HEK293 (cell line): ENCODE measurements at regions not wholly inside any gene's neighbourhood (a gene's known extent, or its start where the extent isn't known, plus 50 kb on each side); places are given as distances from the start of the nearest gene placed in this dataset.

ENCODE experiments used
- CTCF ChIA-PET: fragments of 350-600 bp; formaldehyde crosslinking; extraction: SDS; loops from one replicate; lab custom pipeline; 2021; ENCODE audit warnings: antibody characterized with exemption; lab: Yijun Ruan, JAX
- POLR2A ChIA-PET: fragments of 300-600 bp; formaldehyde crosslinking; extraction: SDS; loops from one replicate; lab custom pipeline; 2020; ENCODE audit warnings: antibody characterized with exemption, inconsistent platforms; lab: Yijun Ruan, JAX
- H3K27ac ChIP-seq: fragments of 200-500 bp; sonication (Bioruptor generic); 2 replicates; pipeline ENCODE4 v1.5.1; 2014; ENCODE audit warnings: low read depth, low read length, control low read depth, inconsistent platforms; ENCODE audit errors: extremely low read depth
- H3K36me3 ChIP-seq, 2 experiments: fragments of 200-500 bp in 1 of 2; sonication (Bioruptor generic) in 1 of 2; 1 replicate in 1 of 2; 2 replicates in 1 of 2; pipeline ENCODE4 v1.5.1; 2014 to 2017; ENCODE audit warnings: inconsistent platforms in 2 of 2, low read length in 2 of 2; ENCODE audit not compliant: control insufficient read depth in 2 of 2, insufficient read depth in 1 of 2
- H3K4me1 ChIP-seq: fragments of 200-500 bp; sonication (Bioruptor generic); 2 replicates; pipeline ENCODE4 v1.5.1; 2014; ENCODE audit warnings: mild to moderate bottlenecking, low read length, inconsistent platforms; ENCODE audit not compliant: control insufficient read depth, insufficient read depth
- H3K4me3 ChIP-seq: 2 replicates; pipeline ENCODE4 v1.5.1; 2011; ENCODE audit warnings: low read depth, mild to moderate bottlenecking, control low read depth, low read length, moderate library complexity
- H3K9me3 ChIP-seq: fragments of 200-500 bp; sonication (Bioruptor generic); 2 replicates; pipeline ENCODE4 v1.5.1; 2014; ENCODE audit warnings: low read depth, low read length, inconsistent platforms; ENCODE audit not compliant: control insufficient read depth, insufficient read depth
- BCL11A ChIP-seq: fragments of 450-650 bp; formaldehyde crosslinking; IDR thresholded peaks from 2 replicates; pipeline ENCODE4 v1.5.1; 2016; ENCODE audit warnings: low read depth, missing biosample characterization, missing genetic modification characterization
- FEZF1 ChIP-seq: fragments of 450-650 bp; formaldehyde crosslinking; IDR thresholded peaks from 2 replicates; pipeline ENCODE4 v1.5.1; 2016; ENCODE audit warnings: missing biosample characterization, missing genetic modification characterization
- GLI4 ChIP-seq: fragments of 450-650 bp; formaldehyde crosslinking; IDR thresholded peaks from 2 replicates; pipeline ENCODE4 v1.5.1; 2016; ENCODE audit warnings: missing biosample characterization, missing genetic modification characterization
- HOXD13 ChIP-seq: sonication (generic); formaldehyde crosslinking; IDR thresholded peaks from 2 replicates; pipeline ENCODE4 v1.8.0; 2022; ENCODE audit warnings: missing genetic modification reagents, borderline replicate concordance
- OVOL3 ChIP-seq: fragments of 450-650 bp; formaldehyde crosslinking; IDR thresholded peaks from 2 replicates; pipeline ENCODE4 v1.5.1; 2016; ENCODE audit warnings: missing biosample characterization, missing genetic modification characterization
- PRDM1 ChIP-seq: fragments of 450-650 bp; formaldehyde crosslinking; IDR thresholded peaks from 2 replicates; pipeline ENCODE4; 2016; ENCODE audit warnings: missing biosample characterization, missing genetic modification characterization
- ZFHX2 ChIP-seq: fragments of 450-650 bp; formaldehyde crosslinking; conservative IDR thresholded peaks from 2 replicates; pipeline ENCODE4 v1.5.1; 2016; ENCODE audit warnings: missing biosample characterization, missing genetic modification characterization
- ZFP3 ChIP-seq: fragments of 450-650 bp; formaldehyde crosslinking; IDR thresholded peaks from 2 replicates; pipeline ENCODE4 v1.5.1; 2016; ENCODE audit warnings: low read depth, missing biosample characterization, missing genetic modification characterization
- ZFP37 ChIP-seq: fragments of 450-650 bp; formaldehyde crosslinking; IDR thresholded peaks from 2 replicates; pipeline ENCODE4 v1.5.1; 2016; ENCODE audit warnings: missing biosample characterization, missing genetic modification characterization
- ZNF10 ChIP-seq: fragments of 450-650 bp; formaldehyde crosslinking; IDR thresholded peaks from 2 replicates; pipeline ENCODE4 v1.5.1; 2017; ENCODE audit warnings: missing biosample characterization, missing genetic modification characterization
- ZNF140 ChIP-seq: fragments of 450-650 bp; formaldehyde crosslinking; IDR thresholded peaks from 2 replicates; pipeline ENCODE4 v1.5.1; 2016; ENCODE audit warnings: missing biosample characterization, missing genetic modification characterization
- ZNF169 ChIP-seq: fragments of 450-650 bp; formaldehyde crosslinking; IDR thresholded peaks from 2 replicates; pipeline ENCODE4 v1.5.1; 2016; ENCODE audit warnings: missing biosample characterization, missing genetic modification characterization
- ZNF175 ChIP-seq: fragments of 450-650 bp; formaldehyde crosslinking; IDR thresholded peaks from 2 replicates; pipeline ENCODE4 v1.5.1; 2016; ENCODE audit warnings: missing biosample characterization, missing genetic modification characterization
- ZNF184 ChIP-seq: fragments of 450-650 bp; IDR thresholded peaks from 2 replicates; pipeline ENCODE4 v1.5.1; 2018; ENCODE audit warnings: missing biosample characterization, mild to moderate bottlenecking, missing genetic modification characterization
- ZNF239 ChIP-seq: fragments of 450-650 bp; formaldehyde crosslinking; IDR thresholded peaks from 2 replicates; pipeline ENCODE4 v1.5.1; 2016; ENCODE audit warnings: missing biosample characterization, missing genetic modification characterization
- ZNF341 ChIP-seq: fragments of 450-650 bp; formaldehyde crosslinking; IDR thresholded peaks from 2 replicates; pipeline ENCODE4; 2016; ENCODE audit warnings: low read depth, missing biosample characterization, missing genetic modification characterization
- ZNF394 ChIP-seq: fragments of 450-650 bp; formaldehyde crosslinking; IDR thresholded peaks from 2 replicates; pipeline ENCODE4 v1.5.1; 2016; ENCODE audit warnings: missing biosample characterization, missing genetic modification characterization, mild to moderate bottlenecking, moderate library complexity, borderline replicate concordance
- ZNF416 ChIP-seq: fragments of 450-650 bp; formaldehyde crosslinking; IDR thresholded peaks from 2 replicates; pipeline ENCODE4 v1.5.1; 2016; ENCODE audit warnings: missing biosample characterization, missing genetic modification characterization
- ZNF549 ChIP-seq: fragments of 450-650 bp; IDR thresholded peaks from 2 replicates; pipeline ENCODE4 v1.5.1; 2018; ENCODE audit warnings: missing biosample characterization, missing genetic modification characterization, mild to moderate bottlenecking, inconsistent platforms, moderate library complexity
- ZNF654 ChIP-seq: fragments of 450-650 bp; formaldehyde crosslinking; IDR thresholded peaks from 2 replicates; pipeline ENCODE4 v1.5.1; 2016; ENCODE audit warnings: low read depth, missing biosample characterization, missing genetic modification characterization
- ZNF664 ChIP-seq: fragments of 450-650 bp; formaldehyde crosslinking; IDR thresholded peaks from 2 replicates; pipeline ENCODE4 v1.5.1; 2016; ENCODE audit warnings: missing biosample characterization, missing genetic modification characterization
- ZXDB ChIP-seq: fragments of 450-650 bp; formaldehyde crosslinking; IDR thresholded peaks from 2 replicates; pipeline ENCODE4 v1.5.1; 2016; ENCODE audit warnings: missing biosample characterization, missing genetic modification characterization
- TF ChIP-seq, protein P1 (sequence below): fragments of 450-650 bp; formaldehyde crosslinking; conservative IDR thresholded peaks from 2 replicates; pipeline ENCODE4 v1.5.1; 2016; ENCODE audit warnings: low read depth, missing biosample characterization, missing genetic modification characterization
- TF ChIP-seq, protein P2 (sequence below): fragments of 450-650 bp; formaldehyde crosslinking; IDR thresholded peaks from 2 replicates; pipeline ENCODE4 v1.5.1; 2017; ENCODE audit warnings: missing biosample characterization, missing genetic modification characterization
- TF ChIP-seq, protein P3 (sequence below): fragments of 450-650 bp; formaldehyde crosslinking; IDR thresholded peaks from 2 replicates; pipeline ENCODE4 v1.5.1; 2017; ENCODE audit warnings: missing biosample characterization, missing genetic modification characterization

DNA sequence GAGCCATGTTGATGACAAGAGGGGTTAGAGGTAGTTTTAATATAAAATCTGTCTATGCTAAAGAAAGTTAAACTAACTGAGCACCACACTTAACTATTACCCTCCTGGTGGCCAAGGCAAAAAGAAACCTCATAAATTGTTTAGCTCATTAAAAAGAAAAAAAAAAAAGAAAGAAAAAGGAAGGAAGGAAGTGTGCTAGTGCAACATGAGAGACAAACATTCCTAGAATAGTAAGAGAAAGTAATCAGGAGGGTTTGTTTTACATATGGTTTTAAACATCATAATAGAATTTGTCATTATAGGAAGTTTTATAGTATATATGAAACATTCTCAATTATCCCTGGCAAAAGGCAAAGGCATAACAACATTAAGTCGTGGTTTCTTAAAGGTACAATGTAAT, 152.3 kb downstream of the SNX18 start:
- Histone ChIP-seq H3K9me3 (no peaks in the 10 kb centered on the region), H3K27ac (no peak overlapping the region), H3K36me3 (no peaks in the 10 kb centered on the region), H3K4me1 (no peaks in the 10 kb centered on the region), H3K4me3 (no peak overlapping the region)
- TF ChIP-seq ZNF184 (no peak), PRDM1 (tag by site-specific recombination) (no peak), ZNF239 (no peak)
- CTCF ChIA-PET = no interaction called here
- POLR2A ChIA-PET = no interaction called here

DNA sequence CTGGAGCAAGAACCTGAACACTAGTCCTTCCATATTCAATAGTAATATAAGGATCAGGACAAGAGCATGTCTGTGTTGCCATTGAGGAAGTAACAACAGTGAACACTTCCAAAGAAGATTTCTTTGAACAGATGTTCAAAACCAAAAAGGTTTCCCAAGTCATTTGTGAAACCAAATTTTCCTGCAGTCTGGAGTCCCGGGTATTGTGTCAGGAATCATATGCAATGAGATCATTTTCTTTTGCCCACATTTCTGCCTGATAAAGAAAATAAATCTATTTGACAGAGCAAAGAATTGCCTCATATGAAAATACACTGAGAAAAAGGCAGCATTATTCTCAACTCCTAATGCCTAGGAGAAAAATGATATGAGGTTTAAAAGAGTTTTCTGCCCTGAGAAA, 151.7 kb downstream of the SNX18 start:
- ChIA-PET CTCF (no interaction called here), POLR2A (no interaction called here)
- no peaks in the 10 kb centered on the region for H3K4me1 ChIP-seq
- no peaks in the 10 kb centered on the region for H3K36me3 ChIP-seq
- no peak overlapping the region for H3K27ac ChIP-seq
- H3K9me3 ChIP-seq = no peaks in the 10 kb centered on the region
- no peak for TF ChIP-seq ZNF664 (tag by site-specific recombination)
- TF ChIP-seq ZNF549 (tag by site-specific recombination) = no peak
- TF ChIP-seq OVOL3 (tag by site-specific recombination) = no peak
- H3K4me3 ChIP-seq = no peak overlapping the region

DNA sequence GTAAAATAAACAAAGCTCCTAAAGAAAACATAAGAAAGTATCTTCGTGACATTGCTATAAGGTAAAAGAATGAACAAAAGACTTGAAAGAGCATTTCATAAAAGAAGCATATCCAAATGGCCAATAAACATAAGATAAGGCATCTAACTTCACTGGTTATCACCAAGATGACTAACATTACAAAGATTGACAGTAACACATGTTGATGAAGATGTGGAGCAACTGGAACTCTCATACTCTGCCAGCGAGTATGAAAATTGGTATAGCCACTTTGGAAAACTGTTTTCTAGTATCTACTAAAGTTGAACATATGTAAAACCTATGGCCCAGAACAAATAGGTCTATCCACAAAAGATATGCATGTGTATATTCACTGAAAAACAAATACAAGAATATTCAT, 150.5 kb downstream of the SNX18 start:
- no peaks in the 10 kb centered on the region for H3K4me1 ChIP-seq
- H3K4me3 ChIP-seq = no peak overlapping the region
- TF ChIP-seq HOXD13 (no peak), ZNF169 (no peak), ZXDB (no peak), ZFP3 (tag by site-specific recombination) (no peak), ZNF394 (tag by site-specific recombination) (no peak), ZNF175 (no peak), ZFHX2 (no peak), FEZF1 (tag by site-specific recombination) (no peak), ZNF654 (tag by site-specific recombination) (no peak), BCL11A (tag by site-specific recombination) (no peak), GLI4 (tag by site-specific recombination) (no peak), ZNF140 (no peak), ZFP37 (tag by site-specific recombination) (no peak), ZNF10 (no peak), ZNF341 (tag by site-specific recombination) (no peak), ZNF416 (tag by site-specific recombination) (no peak)
- TF ChIP-seq, protein P1, sequence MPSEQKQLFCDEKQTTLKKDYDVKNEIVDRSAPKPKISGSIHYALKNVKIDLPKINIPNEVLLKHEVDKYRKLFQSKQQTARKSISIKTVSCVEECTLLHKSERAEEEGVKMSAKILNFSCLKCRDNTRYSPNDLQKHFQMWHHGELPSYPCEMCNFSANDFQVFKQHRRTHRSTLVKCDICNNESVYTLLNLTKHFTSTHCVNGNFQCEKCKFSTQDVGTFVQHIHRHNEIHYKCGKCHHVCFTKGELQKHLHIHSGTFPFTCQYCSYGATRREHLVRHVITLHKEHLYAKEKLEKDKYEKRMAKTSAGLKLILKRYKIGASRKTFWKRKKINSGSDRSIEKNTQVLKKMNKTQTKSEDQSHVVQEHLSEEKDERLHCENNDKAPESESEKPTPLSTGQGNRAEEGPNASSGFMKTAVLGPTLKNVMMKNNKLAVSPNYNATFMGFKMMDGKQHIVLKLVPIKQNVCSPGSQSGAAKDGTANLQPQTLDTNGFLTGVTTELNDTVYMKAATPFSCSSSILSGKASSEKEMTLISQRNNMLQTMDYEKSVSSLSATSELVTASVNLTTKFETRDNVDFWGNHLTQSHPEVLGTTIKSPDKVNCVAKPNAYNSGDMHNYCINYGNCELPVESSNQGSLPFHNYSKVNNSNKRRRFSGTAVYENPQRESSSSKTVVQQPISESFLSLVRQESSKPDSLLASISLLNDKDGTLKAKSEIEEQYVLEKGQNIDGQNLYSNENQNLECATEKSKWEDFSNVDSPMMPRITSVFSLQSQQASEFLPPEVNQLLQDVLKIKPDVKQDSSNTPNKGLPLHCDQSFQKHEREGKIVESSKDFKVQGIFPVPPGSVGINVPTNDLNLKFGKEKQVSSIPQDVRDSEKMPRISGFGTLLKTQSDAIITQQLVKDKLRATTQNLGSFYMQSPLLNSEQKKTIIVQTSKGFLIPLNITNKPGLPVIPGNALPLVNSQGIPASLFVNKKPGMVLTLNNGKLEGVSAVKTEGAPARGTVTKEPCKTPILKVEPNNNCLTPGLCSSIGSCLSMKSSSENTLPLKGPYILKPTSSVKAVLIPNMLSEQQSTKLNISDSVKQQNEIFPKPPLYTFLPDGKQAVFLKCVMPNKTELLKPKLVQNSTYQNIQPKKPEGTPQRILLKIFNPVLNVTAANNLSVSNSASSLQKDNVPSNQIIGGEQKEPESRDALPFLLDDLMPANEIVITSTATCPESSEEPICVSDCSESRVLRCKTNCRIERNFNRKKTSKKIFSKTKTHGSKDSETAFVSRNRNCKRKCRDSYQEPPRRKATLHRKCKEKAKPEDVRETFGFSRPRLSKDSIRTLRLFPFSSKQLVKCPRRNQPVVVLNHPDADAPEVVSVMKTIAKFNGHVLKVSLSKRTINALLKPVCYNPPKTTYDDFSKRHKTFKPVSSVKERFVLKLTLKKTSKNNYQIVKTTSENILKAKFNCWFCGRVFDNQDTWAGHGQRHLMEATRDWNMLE (tag by site-specific recombination) = no peak
- TF ChIP-seq, protein P2, sequence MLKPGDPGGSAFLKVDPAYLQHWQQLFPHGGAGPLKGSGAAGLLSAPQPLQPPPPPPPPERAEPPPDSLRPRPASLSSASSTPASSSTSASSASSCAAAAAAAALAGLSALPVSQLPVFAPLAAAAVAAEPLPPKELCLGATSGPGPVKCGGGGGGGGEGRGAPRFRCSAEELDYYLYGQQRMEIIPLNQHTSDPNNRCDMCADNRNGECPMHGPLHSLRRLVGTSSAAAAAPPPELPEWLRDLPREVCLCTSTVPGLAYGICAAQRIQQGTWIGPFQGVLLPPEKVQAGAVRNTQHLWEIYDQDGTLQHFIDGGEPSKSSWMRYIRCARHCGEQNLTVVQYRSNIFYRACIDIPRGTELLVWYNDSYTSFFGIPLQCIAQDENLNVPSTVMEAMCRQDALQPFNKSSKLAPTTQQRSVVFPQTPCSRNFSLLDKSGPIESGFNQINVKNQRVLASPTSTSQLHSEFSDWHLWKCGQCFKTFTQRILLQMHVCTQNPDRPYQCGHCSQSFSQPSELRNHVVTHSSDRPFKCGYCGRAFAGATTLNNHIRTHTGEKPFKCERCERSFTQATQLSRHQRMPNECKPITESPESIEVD (tag by site-specific recombination) = no peak
- TF ChIP-seq, protein P3, sequence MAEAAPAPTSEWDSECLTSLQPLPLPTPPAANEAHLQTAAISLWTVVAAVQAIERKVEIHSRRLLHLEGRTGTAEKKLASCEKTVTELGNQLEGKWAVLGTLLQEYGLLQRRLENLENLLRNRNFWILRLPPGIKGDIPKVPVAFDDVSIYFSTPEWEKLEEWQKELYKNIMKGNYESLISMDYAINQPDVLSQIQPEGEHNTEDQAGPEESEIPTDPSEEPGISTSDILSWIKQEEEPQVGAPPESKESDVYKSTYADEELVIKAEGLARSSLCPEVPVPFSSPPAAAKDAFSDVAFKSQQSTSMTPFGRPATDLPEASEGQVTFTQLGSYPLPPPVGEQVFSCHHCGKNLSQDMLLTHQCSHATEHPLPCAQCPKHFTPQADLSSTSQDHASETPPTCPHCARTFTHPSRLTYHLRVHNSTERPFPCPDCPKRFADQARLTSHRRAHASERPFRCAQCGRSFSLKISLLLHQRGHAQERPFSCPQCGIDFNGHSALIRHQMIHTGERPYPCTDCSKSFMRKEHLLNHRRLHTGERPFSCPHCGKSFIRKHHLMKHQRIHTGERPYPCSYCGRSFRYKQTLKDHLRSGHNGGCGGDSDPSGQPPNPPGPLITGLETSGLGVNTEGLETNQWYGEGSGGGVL (tag by site-specific recombination) = no peak
- CTCF ChIA-PET = no interaction called here
- no peaks in the 10 kb centered on the region for H3K36me3 ChIP-seq
- H3K9me3 ChIP-seq = no peaks in the 10 kb centered on the region
- no peak overlapping the region for H3K27ac ChIP-seq
- POLR2A ChIA-PET = no interaction called here
